ENCODE measurements at regions not wholly inside any gene's neighbourhood (a gene's known extent, or its start where the extent isn't known, plus 50 kb on each side); places are given as distances from the start of the nearest gene placed in this dataset.

DNA sequence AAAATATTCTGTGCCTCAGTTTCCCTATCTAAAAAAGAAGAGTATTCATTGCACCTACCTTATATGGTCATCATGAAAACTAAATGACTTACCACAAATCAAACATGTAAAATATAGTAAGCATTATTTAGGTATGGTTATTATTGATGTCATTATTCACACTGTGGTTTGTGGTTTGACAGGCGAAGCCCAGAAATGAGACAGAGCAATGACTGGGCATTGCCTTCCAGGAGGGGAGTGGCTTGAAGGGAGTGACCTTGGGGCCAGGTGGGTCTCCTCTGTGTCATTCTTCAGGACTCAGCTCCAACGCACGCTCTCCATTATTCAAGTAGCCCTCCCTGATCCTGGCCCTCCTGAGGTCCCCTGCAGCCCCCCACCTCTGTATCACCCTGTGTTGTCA is 133.7 kb downstream of the DMRTA2 start:
- DNase-seq: no peak

DNA sequence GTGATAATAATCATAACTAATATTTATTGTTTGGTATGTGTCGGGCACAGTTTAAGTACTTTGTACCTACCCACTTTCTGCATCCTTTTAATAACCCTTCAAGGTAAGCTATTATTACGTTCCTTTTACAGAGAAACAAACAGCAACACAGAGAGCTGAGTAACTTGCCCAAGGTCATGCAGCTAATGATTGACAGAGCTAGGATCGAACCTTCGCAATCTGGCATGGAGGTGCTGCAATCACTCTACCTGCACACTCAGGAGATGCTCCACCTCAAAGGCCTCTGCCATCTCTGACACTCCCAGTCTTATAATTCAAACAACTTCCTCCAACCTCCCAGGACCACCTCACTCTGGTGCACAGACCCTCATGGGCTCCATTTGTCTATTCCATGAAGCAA is 137.2 kb downstream of the DMRTA2 start:
- no peak for DNase-seq

DNA sequence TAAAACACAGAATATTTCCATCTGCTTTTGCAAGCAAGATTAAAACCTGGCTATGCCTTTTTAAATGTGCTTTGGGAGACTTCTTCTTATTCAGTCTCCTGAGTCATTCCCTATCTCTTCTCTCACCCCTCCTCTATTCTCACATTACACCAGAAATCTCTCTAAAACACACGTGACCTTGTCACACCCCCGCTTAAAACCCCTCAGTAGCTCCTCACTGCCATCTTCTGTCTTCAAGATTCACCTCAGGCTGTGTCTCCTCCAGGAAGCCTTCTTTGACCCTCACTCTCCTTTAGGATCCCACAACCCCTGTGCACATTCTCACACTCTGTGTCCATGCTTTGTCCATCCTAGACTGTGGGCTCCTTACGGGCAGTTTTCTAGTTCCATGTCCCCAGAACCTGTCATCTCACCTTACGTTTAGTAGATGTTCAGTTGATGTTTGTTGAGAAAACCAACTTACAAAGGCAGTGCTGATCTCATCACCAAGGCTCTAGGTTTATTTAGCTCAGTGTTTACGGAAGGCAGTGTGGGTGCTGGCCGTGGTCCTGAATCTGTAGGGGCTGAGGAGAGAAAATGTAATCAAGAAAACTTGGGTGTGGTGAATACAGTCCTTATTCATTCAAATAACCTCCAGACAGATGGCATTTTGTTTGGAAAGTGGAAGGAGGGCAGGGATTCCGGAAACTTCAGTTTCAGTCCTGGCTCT is 143.5 kb downstream of the DMRTA2 start:
- no peak for DNase-seq

DNA sequence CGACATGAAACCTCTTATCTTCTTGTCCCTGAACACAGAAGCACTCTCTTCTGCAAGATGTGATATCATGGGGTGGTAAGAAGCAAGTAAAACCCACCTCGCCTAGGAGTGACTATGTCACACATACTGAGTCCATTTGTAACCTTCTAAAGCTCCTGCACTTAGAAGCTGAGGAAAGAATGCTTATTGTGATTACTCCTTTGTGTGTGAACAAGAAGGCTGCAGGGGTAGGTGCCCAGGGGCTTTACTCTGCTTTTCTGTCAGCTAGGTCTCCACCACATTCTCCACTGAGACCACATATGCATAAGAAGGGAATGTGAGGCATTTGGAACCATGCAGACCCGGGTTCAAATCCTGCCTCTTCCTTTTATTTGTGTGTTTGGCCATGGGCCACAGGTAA is 144.3 kb downstream of the DMRTA2 start:
- no peak for DNase-seq

DNA sequence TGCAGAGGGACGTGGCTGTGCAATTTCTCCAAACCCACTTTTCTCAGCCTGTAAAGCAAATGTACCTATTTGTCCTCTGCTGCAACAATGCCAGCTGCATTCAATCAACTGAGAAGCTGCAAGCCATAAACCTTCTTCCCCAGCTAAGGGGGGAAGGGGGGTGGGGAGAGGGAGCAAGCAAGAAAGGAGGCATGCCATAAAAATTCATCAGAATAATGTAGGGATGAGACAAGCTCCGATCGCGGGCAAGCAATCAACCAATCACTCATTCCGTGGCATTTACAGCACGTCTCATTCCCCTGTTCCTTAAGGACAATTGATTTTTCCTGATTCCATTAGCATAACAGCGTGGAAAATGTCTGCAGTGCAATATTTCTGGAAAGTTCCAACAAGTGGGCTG is 144.8 kb downstream of the DMRTA2 start:
- no peak for DNase-seq

DNA sequence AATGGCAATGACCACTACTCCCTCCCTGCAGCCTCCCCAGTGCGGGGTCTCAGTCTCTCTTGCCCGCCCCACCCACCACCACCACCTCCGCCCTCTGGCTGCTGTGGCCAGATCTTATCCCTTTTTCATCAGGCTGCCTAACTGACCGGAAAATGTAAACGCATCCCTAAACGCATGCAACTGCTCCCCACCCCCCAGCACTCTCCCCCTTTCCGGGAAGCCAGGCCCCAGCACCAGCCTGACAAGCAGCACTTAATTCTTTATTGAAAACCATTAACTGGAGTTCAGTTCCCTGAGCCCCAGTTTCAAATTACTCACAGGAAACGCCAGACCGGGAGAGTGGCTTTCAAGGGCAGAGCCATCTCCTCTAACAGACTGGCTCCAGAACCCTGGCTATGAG is 147.7 kb downstream of the DMRTA2 start:
- DNase-seq: no peak

GRCh38 chr1:50272912-50273311 is 150.3 kb downstream of the DMRTA2 start:
- no peak for DNase-seq

DNA sequence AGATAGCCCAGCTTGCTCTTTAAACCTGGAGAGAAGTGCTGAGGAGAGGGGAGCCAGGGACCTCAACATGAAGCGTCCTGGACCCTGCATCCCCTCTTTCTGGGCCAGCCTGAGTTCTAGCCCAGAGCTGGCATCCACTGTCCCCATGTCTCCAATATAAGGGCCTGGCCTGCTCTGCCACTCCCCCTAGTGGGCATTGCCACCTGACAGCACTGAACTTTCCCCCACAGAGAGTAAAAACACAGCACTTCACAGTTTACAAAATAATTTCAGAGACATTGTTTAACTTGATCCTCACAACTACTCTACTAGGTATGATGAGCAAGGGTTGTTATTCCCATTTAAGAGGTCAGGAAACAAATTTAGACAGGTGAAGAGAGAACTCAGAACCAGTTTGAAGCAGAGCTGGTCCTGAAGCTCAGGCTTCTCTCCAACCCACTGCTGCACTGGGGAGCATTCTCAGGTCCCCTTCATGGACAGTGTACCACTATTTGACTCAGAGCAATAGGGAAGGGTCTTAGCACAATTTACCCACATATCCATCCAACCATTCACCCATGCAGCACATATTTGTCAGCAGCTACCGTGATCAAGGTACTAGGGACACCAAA is 151.2 kb downstream of the DMRTA2 start:
- DNase-seq: no peak

DNA sequence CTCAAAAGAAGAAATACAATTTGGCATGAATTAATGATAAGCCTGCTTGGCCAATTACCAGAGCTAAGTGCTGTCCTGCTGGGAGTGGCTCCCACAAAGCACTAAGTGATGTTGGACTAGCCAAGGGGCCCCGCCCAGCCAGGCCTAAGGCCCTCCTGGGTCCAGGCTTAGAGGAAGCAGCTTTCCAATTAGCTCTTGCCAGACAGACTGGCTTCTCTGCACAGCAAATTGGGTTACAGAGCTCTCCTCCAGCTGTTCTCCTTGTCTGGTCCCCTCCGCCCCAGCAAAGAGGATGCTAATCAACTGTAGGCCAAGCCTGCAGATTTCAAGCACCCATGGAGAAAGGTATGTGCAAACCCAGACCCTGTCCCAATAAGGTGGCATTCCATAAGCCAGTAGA is 151.9 kb downstream of the DMRTA2 start:
- no peak for DNase-seq

- DNase-seq: no peak
Observed at GRCh38 chr1:50270926-50271325, 152.3 kb downstream of the DMRTA2 start.

- no peak for DNase-seq
Observed at GRCh38 chr1:50268049-50268448, 155.2 kb downstream of the DMRTA2 start.

GRCh38 chr1:50266509-50266908 is 156.7 kb downstream of the DMRTA2 start:
- DNase-seq: no peak

GRCh38 chr1:50265790-50266314 is 157.1 kb downstream of the ELAVL4 start:
- DNase-seq: no peak

- DNase-seq: no peak
Observed at GRCh38 chr1:50264590-50264989, 155.9 kb downstream of the ELAVL4 start.

DNA sequence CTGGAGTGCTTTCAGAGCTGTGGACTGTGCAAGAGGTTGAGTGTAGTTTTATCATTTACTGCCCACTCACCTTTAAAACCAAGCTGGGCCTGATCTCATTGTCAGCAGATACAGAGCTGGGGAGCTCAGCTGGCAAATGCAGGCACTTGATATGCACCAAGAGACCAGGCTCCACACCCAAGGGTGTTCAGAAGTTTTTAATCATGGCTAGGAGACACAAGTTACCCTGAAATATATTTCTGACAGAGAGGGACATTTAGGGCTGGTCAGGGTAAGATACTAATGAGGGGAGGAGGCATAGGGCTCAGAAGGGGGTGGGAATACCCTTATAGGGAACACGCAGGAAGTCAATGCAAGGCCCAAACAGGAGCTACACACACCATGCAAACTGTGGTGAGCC is 153.7 kb downstream of the ELAVL4 start:
- DNase-seq: no peak

- no peak for DNase-seq
Observed at GRCh38 chr1:50261951-50262350, 153.2 kb downstream of the ELAVL4 start.

DNA sequence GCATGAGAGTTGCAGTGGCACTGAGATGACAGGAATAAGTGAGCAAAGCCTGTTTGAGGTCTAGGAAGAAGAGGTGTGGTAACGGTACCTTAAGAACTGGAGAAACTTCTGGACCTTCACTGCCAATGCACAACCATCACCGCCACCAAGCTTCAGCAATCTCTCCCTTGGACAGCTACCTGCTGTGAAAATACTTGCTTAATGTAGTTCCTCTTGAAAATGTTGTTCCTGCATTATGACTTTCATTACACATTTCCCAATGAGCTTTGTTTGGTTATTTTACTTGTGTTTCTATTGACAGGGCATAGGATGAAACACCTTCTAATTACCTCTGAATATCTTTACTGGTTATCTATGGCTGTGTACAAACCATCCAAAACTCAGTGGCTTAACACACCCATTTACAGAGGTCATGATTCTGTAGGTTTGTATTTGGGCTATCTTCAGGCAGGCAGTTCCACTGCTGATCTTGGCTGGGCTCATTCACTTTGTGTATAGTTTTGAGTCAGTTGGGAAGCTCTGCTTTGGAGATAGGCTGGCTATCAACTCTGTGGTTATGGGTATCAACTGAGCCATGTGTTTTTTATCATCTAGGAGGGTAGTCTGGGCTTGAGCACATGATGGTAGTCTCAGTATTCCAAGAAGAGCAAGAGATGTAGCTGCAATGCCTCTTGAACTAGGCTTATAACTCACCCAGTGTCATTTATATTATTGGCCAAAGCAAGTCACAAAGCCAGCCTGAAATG is 149.4 kb downstream of the ELAVL4 start:
- DNase-seq: no peak

DNA sequence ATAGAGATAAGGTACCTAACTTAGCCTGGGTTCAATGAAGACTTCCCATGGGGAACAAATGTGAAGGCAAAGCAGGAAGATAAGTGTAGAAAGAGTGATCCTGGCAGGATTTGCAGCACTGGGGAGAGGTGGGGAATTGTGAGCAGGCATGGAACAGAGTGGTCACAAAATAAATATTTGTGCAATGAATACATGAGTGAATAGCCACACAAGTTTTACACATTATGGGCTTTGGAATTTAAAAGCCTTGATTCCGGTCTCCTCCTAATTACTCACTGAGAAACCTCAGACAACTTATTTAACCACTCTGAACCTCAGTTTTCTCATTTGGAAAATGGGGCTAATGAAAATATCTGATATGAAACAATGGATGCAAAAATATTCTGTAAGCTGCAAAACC is 148.3 kb downstream of the ELAVL4 start:
- DNase-seq: no peak
